ENCODE measurements at regions not wholly inside any gene's neighbourhood (a gene's known extent, or its start where the extent isn't known, plus 50 kb on each side); places are given as distances from the start of the nearest gene placed in this dataset.

GRCh38 chr5:135210286-135211055 is 176.4 kb upstream of the PITX1 start:
- H3K79me2 ChIP-seq (ENCODE audit: insufficient read depth, low read length) = no peaks in the 10 kb centered on the region
- intact Hi-C loops (cut with micrococcal nuclease; ENCODE audit: unreplicated experiment) (loop anchor here (1.0 kb wide), 1 partner anchor 118 kb away; no protein-coding TSS in a partner anchor), in situ Hi-C loops (cut with HindIII; ENCODE audit: extremely low pct_ligation_motif_present, low pct_unique_long_range_greater_than_20kb) (no loop called here)
- no peak for DNase-seq (ENCODE audit: low spot score)
- no peak overlapping the region for H3K4me2 ChIP-seq (ENCODE audit: low read depth, low read length)
- H4K20me1 ChIP-seq (ENCODE audit: insufficient read depth, low read length) = no peaks in the 10 kb centered on the region
- no peak overlapping the region for H3K27ac ChIP-seq (ENCODE audit: extremely low read length, insufficient read depth, low read length)
- POLR2A ChIA-PET = no interaction called here
- no peak for FAIRE-seq
- H3K36me3 ChIP-seq (replicated peaks in 1 of 2; ENCODE audit: control insufficient read depth in 1 of 2, insufficient read depth in 2 of 2, low read length in 2 of 2) = no peaks in the 10 kb centered on the region
- no peak overlapping the region for H3K4me3 ChIP-seq (replicated peaks in 1 of 3; ENCODE audit: insufficient read depth in 1 of 3, low read depth in 2 of 3, low read length in 3 of 3)
- ATAC-seq = no peak
- BruUV-seq (replicated peaks) = no TSS peak
- TF ChIP-seq SATB2 (CRISPR knock-in tag; IDR thresholded peaks at IDR 0.05) (no peak), ZNF235 (CRISPR knock-in tag; IDR thresholded peaks at IDR 0.05; ENCODE audit: borderline replicate concordance) (no peak), ZNF703 (CRISPR knock-in tag; IDR thresholded peaks at IDR 0.05; ENCODE audit: borderline replicate concordance) (no peak), ZBTB14 (CRISPR knock-in tag; IDR thresholded peaks at IDR 0.05) (no peak), ZNF747 (CRISPR knock-in tag; IDR thresholded peaks at IDR 0.05; ENCODE audit: borderline replicate concordance) (no peak), MEF2D (CRISPR knock-in tag; IDR thresholded peaks at IDR 0.05) (no peak)
- CTCF ChIA-PET (ENCODE audit: low intra/inter-chr PET ratio, low total read pairs) = no interaction called here
- no peak overlapping the region for H2AFZ ChIP-seq (ENCODE audit: low read length)
- H3K4me1 ChIP-seq (ENCODE audit: insufficient read depth, low read length) = peaks cover 21% of the 10 kb centered on the region
- WGBS (ENCODE audit: low lambda C conversion rate) = 83% methylated on average over 9 of the region's 10 CpGs
- no peak overlapping the region for H3K9ac ChIP-seq (ENCODE audit: insufficient read depth, low read depth, low read length)
- no peaks in the 10 kb centered on the region for H3K27me3 ChIP-seq (ENCODE audit: control insufficient read depth in 1 of 2, insufficient read depth in 2 of 2, low read length in 2 of 2)
- no peaks in the 10 kb centered on the region for H3K9me3 ChIP-seq (ENCODE audit: low read length)

All from HepG2 (cell line).